ENCODE measurements at regions not wholly inside any gene's neighbourhood (a gene's known extent, or its start where the extent isn't known, plus 50 kb on each side); places are given as distances from the start of the nearest gene placed in this dataset.

- Histone ChIP-seq H3F3A (ENCODE audit: insufficient read depth, low read length) (no peaks in the 10 kb centered on the region), H3K9me2 (replicated peaks; ENCODE audit: insufficient read depth, low read length) (no peaks in the 10 kb centered on the region), H3K4me3 (ENCODE audit: low read length) (no peak overlapping the region), H4K20me1 (ENCODE audit: insufficient read depth, low read length) (no peaks in the 10 kb centered on the region), H3K9ac (ENCODE audit: low read length) (no peak overlapping the region), H3K4me1 (ENCODE audit: low read length) (no peaks in the 10 kb centered on the region), H3K36me3 (replicated peaks; ENCODE audit: insufficient read depth, low read length) (no peaks in the 10 kb centered on the region), H3K79me2 (ENCODE audit: low read length) (no peaks in the 10 kb centered on the region), H3K4me2 (ENCODE audit: low read depth, low read length) (no peak overlapping the region), H3K27me3 (replicated peaks; ENCODE audit: insufficient read depth, low read length) (no peaks in the 10 kb centered on the region), H2AFZ (ENCODE audit: low read length) (no peak overlapping the region), H3K27ac (ENCODE audit: low read length) (no peak overlapping the region), H3K9me3 (replicated peaks; ENCODE audit: insufficient read depth, low read length) (no peaks in the 10 kb centered on the region)
- DNase-seq: no peak
- TF ChIP-seq EZH2 (optimal IDR thresholded peaks at IDR 0.05; ENCODE audit: low read depth, low read length) (no peak), CTCF (IDR thresholded peaks at IDR 0.05; ENCODE audit: low read length) (no peak), EZH2phosphoT487 (IDR thresholded peaks at IDR 0.05; ENCODE audit: low read length) (no peak)
Observed at GRCh38 chr2:66814916-66815315, 380.0 kb downstream of the MEIS1 start.

GRCh38 chr2:66815886-66816285 lies 381.0 kb downstream of the MEIS1 start:
- no peaks in the 10 kb centered on the region for H3K79me2 ChIP-seq (ENCODE audit: low read length)
- H3K27ac ChIP-seq (ENCODE audit: low read length): no peak overlapping the region
- H3K4me1 ChIP-seq (ENCODE audit: low read length): no peaks in the 10 kb centered on the region
- no peaks in the 10 kb centered on the region for H3F3A ChIP-seq (ENCODE audit: insufficient read depth, low read length)
- no peaks in the 10 kb centered on the region for H3K9me2 ChIP-seq (replicated peaks; ENCODE audit: insufficient read depth, low read length)
- TF ChIP-seq EZH2 (optimal IDR thresholded peaks at IDR 0.05; ENCODE audit: low read depth, low read length) (no peak), CTCF (IDR thresholded peaks at IDR 0.05; ENCODE audit: low read length) (no peak), EZH2phosphoT487 (IDR thresholded peaks at IDR 0.05; ENCODE audit: low read length) (no peak)
- H4K20me1 ChIP-seq (ENCODE audit: insufficient read depth, low read length): no peaks in the 10 kb centered on the region
- H3K36me3 ChIP-seq (replicated peaks; ENCODE audit: insufficient read depth, low read length): no peaks in the 10 kb centered on the region
- no peak overlapping the region for H3K9ac ChIP-seq (ENCODE audit: low read length)
- no peak overlapping the region for H2AFZ ChIP-seq (ENCODE audit: low read length)
- no peaks in the 10 kb centered on the region for H3K9me3 ChIP-seq (replicated peaks; ENCODE audit: insufficient read depth, low read length)
- H3K27me3 ChIP-seq (replicated peaks; ENCODE audit: insufficient read depth, low read length): no peaks in the 10 kb centered on the region
- no peak overlapping the region for H3K4me3 ChIP-seq (ENCODE audit: low read length)
- H3K4me2 ChIP-seq (ENCODE audit: low read depth, low read length): no peak overlapping the region
- no peak for DNase-seq

GRCh38 chr2:66821168-66821567 lies 386.2 kb downstream of the MEIS1 start:
- TF ChIP-seq EZH2 (optimal IDR thresholded peaks at IDR 0.05; ENCODE audit: low read depth, low read length) (no peak), EZH2phosphoT487 (IDR thresholded peaks at IDR 0.05; ENCODE audit: low read length) (no peak), CTCF (IDR thresholded peaks at IDR 0.05; ENCODE audit: low read length) (no peak)
- Histone ChIP-seq H2AFZ (ENCODE audit: low read length) (no peak overlapping the region), H3K9ac (ENCODE audit: low read length) (no peak overlapping the region), H3K27me3 (replicated peaks; ENCODE audit: insufficient read depth, low read length) (no peaks in the 10 kb centered on the region), H3K79me2 (ENCODE audit: low read length) (no peaks in the 10 kb centered on the region), H3F3A (ENCODE audit: insufficient read depth, low read length) (no peaks in the 10 kb centered on the region), H3K27ac (ENCODE audit: low read length) (no peak overlapping the region), H4K20me1 (ENCODE audit: insufficient read depth, low read length) (no peaks in the 10 kb centered on the region), H3K4me3 (ENCODE audit: low read length) (no peak overlapping the region), H3K4me1 (ENCODE audit: low read length) (no peaks in the 10 kb centered on the region), H3K9me2 (replicated peaks; ENCODE audit: insufficient read depth, low read length) (no peaks in the 10 kb centered on the region), H3K36me3 (replicated peaks; ENCODE audit: insufficient read depth, low read length) (no peaks in the 10 kb centered on the region), H3K4me2 (ENCODE audit: low read depth, low read length) (no peak overlapping the region), H3K9me3 (replicated peaks; ENCODE audit: insufficient read depth, low read length) (no peaks in the 10 kb centered on the region)
- DNase-seq: no peak

Measured in MM.1S (cell line).